CD14-positive monocyte (primary cell): ENCODE measurements at regions not wholly inside any gene's neighbourhood (a gene's known extent, or its start where the extent isn't known, plus 50 kb on each side); places are given as distances from the start of the nearest gene placed in this dataset.

Source experiments
- DNase-seq, 3 donors: peaks; one replicate each; pipeline ENCODE4 v3.0.0-alpha.2; 2011 to 2022
- H2AFZ ChIP-seq: 2 replicates; pipeline ENCODE4 v1.6.0; 2012; ENCODE audit warnings: mild to moderate bottlenecking, low read depth, low read length, inconsistent platforms; ENCODE audit not compliant: insufficient read depth, poor library complexity, severe bottlenecking
- H3K27ac ChIP-seq, 2 donors: 1 replicate in 1 of 2; 2 replicates in 1 of 2; pipeline ENCODE4 v1.5.1; 2012 to 2013; ENCODE audit warnings: low read length in 2 of 2, control low read depth in 1 of 2, inconsistent platforms in 1 of 2, low read depth in 1 of 2, mild to moderate bottlenecking in 1 of 2
- H3K27me3 ChIP-seq, 2 donors: one replicate each; pipeline versions ENCODE4 v1.6.0 to v1.6.1; 2011 to 2013; ENCODE audit warnings: low read length in 2 of 2; ENCODE audit not compliant: control insufficient read depth in 2 of 2, insufficient read depth in 2 of 2
- H3K36me3 ChIP-seq, 2 donors: replicated peaks in 1 of 2; 1 replicate in 1 of 2; 2 replicates in 1 of 2; pipeline versions ENCODE4 v1.5.1 to v1.6.1; 2012 to 2013; ENCODE audit warnings: low read length in 2 of 2, control low read depth in 1 of 2, inconsistent platforms in 1 of 2, mild to moderate bottlenecking in 1 of 2; ENCODE audit not compliant: insufficient read depth in 2 of 2, control insufficient read depth in 1 of 2
- H3K4me1 ChIP-seq, 2 donors: 1 replicate in 1 of 2; 2 replicates in 1 of 2; pipeline versions ENCODE4 v1.5.1 to v1.6.1; 2012 to 2013; ENCODE audit warnings: low read length in 2 of 2, control low read depth in 1 of 2, inconsistent platforms in 1 of 2, mild to moderate bottlenecking in 1 of 2, moderate library complexity in 1 of 2; ENCODE audit not compliant: insufficient read depth in 2 of 2, control insufficient read depth in 1 of 2
- H3K4me2 ChIP-seq: replicated peaks from 2 replicates; pipeline ENCODE3; 2012; ENCODE audit warnings: low read length, moderate library complexity, mild to moderate bottlenecking; ENCODE audit not compliant: poor library complexity, severe bottlenecking; ENCODE audit errors: extremely low read depth
- H3K4me3 ChIP-seq, 3 experiments: fragments of 200-600 bp in 1 of 3; sonication (generic) in 1 of 3; replicated peaks in 1 of 3; 1 replicate in 2 of 3; 2 replicates in 1 of 3; pipeline ENCODE4 v1.5.1; 2011 to 2013; ENCODE audit warnings: low read length in 3 of 3, mild to moderate bottlenecking in 3 of 3, control low read depth in 2 of 3, low read depth in 2 of 3, inconsistent platforms in 1 of 3, moderate library complexity in 1 of 3
- H3K79me2 ChIP-seq: 2 replicates; pipeline ENCODE4 v1.6.0; 2012; ENCODE audit warnings: mild to moderate bottlenecking, control low read depth, inconsistent platforms, low read length, moderate library complexity; ENCODE audit not compliant: insufficient read depth
- H3K9ac ChIP-seq: 2 replicates; pipeline ENCODE4 v1.6.0; 2017; ENCODE audit warnings: low read length, mild to moderate bottlenecking; ENCODE audit not compliant: insufficient read depth, poor library complexity, severe bottlenecking
- H3K9me3 ChIP-seq, 2 donors: replicated peaks in 1 of 2; 1 replicate in 1 of 2; 2 replicates in 1 of 2; pipeline versions ENCODE4 v1.5.1 to v1.6.1; 2012 to 2013; ENCODE audit warnings: low read length in 2 of 2, control low read depth in 1 of 2; ENCODE audit not compliant: control insufficient read depth in 1 of 2, insufficient read depth in 1 of 2
- H4K20me1 ChIP-seq: 2 replicates; pipeline ENCODE4 v1.6.0; 2012; ENCODE audit warnings: mild to moderate bottlenecking, low read length, control low read depth, moderate library complexity; ENCODE audit not compliant: insufficient read depth
- H3K27ac Mint-ChIP-seq, 7 donors: one replicate each; pipeline ENCODE4 v1.8.0; 2020; ENCODE audit warnings: mild to moderate bottlenecking in 7 of 7, mixed read lengths in 7 of 7, moderate library complexity in 6 of 7, inconsistent platforms in 2 of 7
- H3K27me3 Mint-ChIP-seq, 3 donors: one replicate each; pipeline ENCODE4 v1.8.0; 2021 to 2022; ENCODE audit warnings: low read depth in 3 of 3, mild to moderate bottlenecking in 3 of 3, mixed read lengths in 3 of 3, moderate library complexity in 3 of 3, inconsistent platforms in 1 of 3
- H3K36me3 Mint-ChIP-seq, 2 donors: one replicate each; pipeline ENCODE4 v1.8.0; 2020; ENCODE audit warnings: mixed read lengths in 2 of 2, inconsistent platforms in 1 of 2, mild to moderate bottlenecking in 1 of 2
- H3K4me1 Mint-ChIP-seq: one replicate; pipeline ENCODE4 v1.8.0; 2020; ENCODE audit warnings: mild to moderate bottlenecking, mixed read lengths
- H3K4me3 Mint-ChIP-seq, 2 donors: one replicate each; pipeline ENCODE4 v1.8.0; 2020; ENCODE audit warnings: mild to moderate bottlenecking in 2 of 2, mixed read lengths in 2 of 2, moderate library complexity in 1 of 2
- H3K9me3 Mint-ChIP-seq, 7 donors: one replicate each; pipeline ENCODE4 v1.8.0; 2020 to 2022; ENCODE audit warnings: mixed read lengths in 7 of 7, mild to moderate bottlenecking in 6 of 7, moderate library complexity in 6 of 7, inconsistent platforms in 2 of 7
- WGBS: methylation state at CpG from one replicate; pipeline ENCODE4 v1.1.5; 2013; ENCODE audit warnings: missing lambda C conversion rate; ENCODE audit not compliant: insufficient coverage; 5-methylcytosine and 5-hydroxymethylcytosine counted together
- intact Hi-C, 2 donors: fragments of 100-400 bp; cut with micrococcal nuclease; formaldehyde crosslinking; loops; one replicate each; pipeline versions ENCODE4 v1.15.0 to v1.15.1; 2023
- TF ChIP-seq, protein P1 (sequence below): fragments of 200-600 bp; IDR thresholded peaks from one replicate; pipeline ENCODE4 v1.8.0; 2022; ENCODE audit warnings: antibody characterized with exemption, mild to moderate bottlenecking

- Histone ChIP-seq H2AFZ (no peak overlapping the region), H3K9me3 (no peaks in the 10 kb centered on the region), H3K4me3 (no peak overlapping the region), H4K20me1 (no peaks in the 10 kb centered on the region), H3K27ac (no peak overlapping the region), H3K36me3 (no peaks in the 10 kb centered on the region), H3K27me3 (no peaks in the 10 kb centered on the region), H3K9ac (no peak overlapping the region), H3K4me1 (peaks cover 55 to 61% of the 10 kb centered on the region in 2 donors), H3K79me2 (peaks cover 23% of the 10 kb centered on the region), H3K4me2 (no peak overlapping the region)
- peaks cover 64% of the 10 kb centered on the region for H3K4me1 Mint-ChIP-seq
- no peaks in the 10 kb centered on the region for H3K36me3 Mint-ChIP-seq
- WGBS = 100% methylated on average over 2 of the region's 2 CpGs
- TF ChIP-seq, protein P1, sequence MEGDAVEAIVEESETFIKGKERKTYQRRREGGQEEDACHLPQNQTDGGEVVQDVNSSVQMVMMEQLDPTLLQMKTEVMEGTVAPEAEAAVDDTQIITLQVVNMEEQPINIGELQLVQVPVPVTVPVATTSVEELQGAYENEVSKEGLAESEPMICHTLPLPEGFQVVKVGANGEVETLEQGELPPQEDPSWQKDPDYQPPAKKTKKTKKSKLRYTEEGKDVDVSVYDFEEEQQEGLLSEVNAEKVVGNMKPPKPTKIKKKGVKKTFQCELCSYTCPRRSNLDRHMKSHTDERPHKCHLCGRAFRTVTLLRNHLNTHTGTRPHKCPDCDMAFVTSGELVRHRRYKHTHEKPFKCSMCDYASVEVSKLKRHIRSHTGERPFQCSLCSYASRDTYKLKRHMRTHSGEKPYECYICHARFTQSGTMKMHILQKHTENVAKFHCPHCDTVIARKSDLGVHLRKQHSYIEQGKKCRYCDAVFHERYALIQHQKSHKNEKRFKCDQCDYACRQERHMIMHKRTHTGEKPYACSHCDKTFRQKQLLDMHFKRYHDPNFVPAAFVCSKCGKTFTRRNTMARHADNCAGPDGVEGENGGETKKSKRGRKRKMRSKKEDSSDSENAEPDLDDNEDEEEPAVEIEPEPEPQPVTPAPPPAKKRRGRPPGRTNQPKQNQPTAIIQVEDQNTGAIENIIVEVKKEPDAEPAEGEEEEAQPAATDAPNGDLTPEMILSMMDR = no peak
- no peak overlapping the region for H3K27ac Mint-ChIP-seq
- no peak for DNase-seq
- peaks cover 0 to 4% (median under 1%) of the 10 kb centered on the region in 3 donors for H3K27me3 Mint-ChIP-seq
- intact Hi-C loops = no loop called here
- H3K4me3 Mint-ChIP-seq = no peak overlapping the region
- H3K9me3 Mint-ChIP-seq = peaks cover 0 to 2% (median 0%) of the 10 kb centered on the region in 7 donors
Measured at GRCh38 chr12:111183094-111183493, 185.8 kb downstream of the PHETA1 start.

- DNase-seq = no peak
- intact Hi-C loops = no loop called here
Measured at GRCh38 chr12:111182382-111182781, 186.5 kb downstream of the PHETA1 start.

More at GRCh38 chr12:111182382-111182781, 186.5 kb downstream of the PHETA1 start:
- TF ChIP-seq, protein P1 = no peak
- Histone ChIP-seq H3K4me1 (peaks cover 58 to 60% of the 10 kb centered on the region in 2 donors), H3K27ac (no peak overlapping the region), H3K4me3 (no peak overlapping the region), H3K4me2 (no peak overlapping the region), H3K27me3 (no peaks in the 10 kb centered on the region), H3K36me3 (no peaks in the 10 kb centered on the region), H3K9ac (no peak overlapping the region), H3K79me2 (peaks cover 23% of the 10 kb centered on the region), H2AFZ (no peak overlapping the region), H3K9me3 (no peaks in the 10 kb centered on the region), H4K20me1 (no peaks in the 10 kb centered on the region)
- no peak overlapping the region for H3K4me3 Mint-ChIP-seq
- no peaks in the 10 kb centered on the region for H3K36me3 Mint-ChIP-seq
- H3K9me3 Mint-ChIP-seq = peaks cover 0 to 2% (median 0%) of the 10 kb centered on the region in 7 donors
- H3K27ac Mint-ChIP-seq = no peak overlapping the region
- WGBS = 81% methylated on average over 14 of the region's 16 CpGs
- peaks cover 66% of the 10 kb centered on the region for H3K4me1 Mint-ChIP-seq
- H3K27me3 Mint-ChIP-seq = peaks cover 0 to 4% (median 0%) of the 10 kb centered on the region in 3 donors
